HUES48 (cell line): ENCODE measurements at regions not wholly inside any gene's neighbourhood (a gene's known extent, or its start where the extent isn't known, plus 50 kb on each side); places are given as distances from the start of the nearest gene placed in this dataset.
A peak's percentile ranks its signal among the peaks of the same experiment; 100 is the strongest.
"Not testable (repeated sequence)": the region's sequence is repeated elsewhere in the genome, so short reads cannot be mapped to it uniquely, and the experiment has no call there.

Source experiments
- H3K27ac ChIP-seq: one replicate; pipeline ENCODE4 v1.7.0; 2013; ENCODE audit warnings: low read depth, low read length, inconsistent platforms
- H3K27me3 ChIP-seq: 2 replicates; pipeline ENCODE4 v1.6.1; 2013; ENCODE audit warnings: mild to moderate bottlenecking, low read length; ENCODE audit not compliant: control insufficient read depth, insufficient read depth
- H3K36me3 ChIP-seq: 2 replicates; pipeline ENCODE4 v1.6.1; 2013; ENCODE audit warnings: low read length; ENCODE audit not compliant: control insufficient read depth, insufficient read depth
- H3K4me1 ChIP-seq: 2 replicates; pipeline ENCODE4 v1.6.1; 2013; ENCODE audit warnings: mild to moderate bottlenecking, low read length; ENCODE audit not compliant: control insufficient read depth, insufficient read depth
- H3K4me3 ChIP-seq: 2 replicates; pipeline ENCODE4 v1.5.1; 2013; ENCODE audit warnings: mild to moderate bottlenecking, low read depth, low read length
- H3K9ac ChIP-seq: 2 replicates; pipeline ENCODE4 v1.6.1; 2013; ENCODE audit warnings: mild to moderate bottlenecking, low read depth, low read length, moderate library complexity
- H3K9me3 ChIP-seq: 2 replicates; pipeline ENCODE4 v1.6.1; 2013; ENCODE audit warnings: low read length; ENCODE audit not compliant: control insufficient read depth, insufficient read depth

GRCh38 chr9:99478469-99479027, 256.5 kb downstream of the SEC61B start:
- Histone ChIP-seq H3K4me3 (no peak overlapping the region), H3K9me3 (no peaks in the 10 kb centered on the region), H3K27me3 (no peaks in the 10 kb centered on the region), H3K9ac (no peak overlapping the region), H3K36me3 (no peaks in the 10 kb centered on the region), H3K4me1 (peaks cover 9% of the 10 kb centered on the region), H3K27ac (no peak overlapping the region)

DNA sequence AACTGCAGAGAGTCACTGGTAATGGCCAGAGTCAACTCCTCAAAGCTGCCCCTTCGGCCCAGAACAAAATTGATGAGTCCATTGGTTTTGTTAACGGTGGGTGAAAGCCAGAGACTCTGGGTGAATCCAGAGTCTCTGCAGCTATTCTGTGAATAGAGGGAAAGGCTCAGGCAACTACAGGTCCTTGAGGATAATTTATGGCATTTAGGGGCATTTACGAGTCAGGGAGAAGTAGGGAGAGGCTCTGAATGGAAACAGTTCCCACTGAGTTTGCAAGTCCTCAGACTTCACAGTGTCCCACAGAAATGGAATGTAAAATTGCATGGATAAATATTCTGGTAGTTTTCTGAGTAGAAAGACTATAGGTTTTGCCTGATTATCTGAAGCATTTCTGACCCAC, 257.8 kb downstream of the SEC61B start:
- no peaks in the 10 kb centered on the region for H3K36me3 ChIP-seq
- no peaks in the 10 kb centered on the region for H3K9me3 ChIP-seq

DNA sequence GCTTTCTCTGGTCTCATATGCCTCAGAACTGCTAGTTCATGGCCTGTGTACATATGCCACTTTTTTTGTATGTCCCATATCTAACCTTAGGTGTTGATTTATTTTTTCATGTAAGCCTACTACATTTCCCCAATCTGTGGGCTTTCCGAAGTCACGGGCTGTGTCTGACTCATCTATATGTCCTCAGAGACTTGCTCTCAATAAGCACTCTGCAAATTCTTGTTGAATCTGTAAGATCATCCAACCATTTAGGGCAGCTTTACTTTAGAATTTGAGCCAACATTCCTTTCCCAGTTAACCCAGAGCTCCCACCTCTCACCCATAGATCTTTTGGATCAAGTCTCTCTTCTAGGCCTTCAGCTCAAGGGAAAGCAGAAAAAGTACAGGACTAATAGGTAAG, 263.4 kb downstream of the SEC61B start:
- Histone ChIP-seq H3K27ac (no peak overlapping the region), H3K27me3 (peaks cover 5% of the 10 kb centered on the region; the same call in 1 of the 2 replicates), H3K9me3 (no peaks in the 10 kb centered on the region), H3K4me1 (peaks cover 18% of the 10 kb centered on the region), H3K36me3 (no peaks in the 10 kb centered on the region), H3K9ac (no peak overlapping the region), H3K4me3 (no peak overlapping the region)

More for the DNA sequence above, 257.8 kb downstream of the SEC61B start:
- peaks cover 9% of the 10 kb centered on the region for H3K4me1 ChIP-seq
- H3K9ac ChIP-seq, result no peak overlapping the region
- H3K27ac ChIP-seq, result no peak overlapping the region
- H3K4me3 ChIP-seq, result no peak overlapping the region
- no peaks in the 10 kb centered on the region for H3K27me3 ChIP-seq

- H3K9ac ChIP-seq, result no peak overlapping the region
- H3K27ac ChIP-seq, result no peak overlapping the region
- H3K4me1 ChIP-seq, result peaks cover 23% of the 10 kb centered on the region
- no peaks in the 10 kb centered on the region for H3K9me3 ChIP-seq
- H3K27me3 ChIP-seq, result peaks cover 5% of the 10 kb centered on the region; the same call in 1 of the 2 replicates
- H3K4me3 ChIP-seq, result no peak overlapping the region
- no peaks in the 10 kb centered on the region for H3K36me3 ChIP-seq
Observed at GRCh38 chr9:99486684-99487083, 264.6 kb downstream of the SEC61B start.

DNA sequence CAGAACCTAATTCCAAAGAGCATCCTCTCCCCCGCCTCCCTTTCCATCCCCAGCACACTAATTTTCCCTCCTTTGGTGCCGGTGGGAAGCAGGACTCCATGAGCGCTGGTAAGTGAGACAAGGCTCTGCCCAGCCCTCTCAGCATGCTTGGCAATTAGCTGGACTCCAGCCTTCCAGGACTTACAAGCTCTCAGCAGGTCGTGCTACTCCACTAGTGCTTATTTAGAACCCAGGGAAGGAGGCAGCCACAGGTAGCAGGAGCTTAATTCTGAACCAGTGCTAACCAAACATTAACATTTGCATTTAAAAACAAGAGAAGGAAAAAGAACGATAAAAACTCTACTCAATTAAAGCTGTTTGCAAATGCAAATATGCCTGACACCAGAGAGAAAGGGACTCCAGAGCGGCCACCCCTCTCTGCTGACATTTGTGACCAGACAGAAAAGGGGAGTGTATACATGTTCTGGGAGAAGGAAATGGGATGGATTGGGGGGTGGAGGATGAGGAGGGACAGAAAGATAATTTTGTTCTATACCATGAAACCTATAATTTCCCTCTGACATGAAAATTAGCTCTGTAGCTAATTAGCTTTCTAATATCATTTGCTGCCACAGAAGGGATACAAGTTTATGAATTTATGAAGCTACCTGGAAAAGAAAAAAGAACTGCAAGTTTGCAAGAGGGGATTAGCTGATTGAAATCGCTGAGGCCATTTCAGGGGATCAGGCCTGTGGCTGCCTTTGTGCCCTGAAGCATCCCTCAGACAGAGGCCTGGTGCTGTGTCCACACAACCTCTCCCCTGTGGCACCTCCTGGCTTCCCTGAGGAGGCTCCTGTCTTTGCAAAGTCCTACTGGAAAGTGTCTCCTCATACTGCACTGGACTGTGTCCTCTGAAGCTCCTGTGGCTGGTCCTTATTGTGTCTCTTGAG, 266.3 kb downstream of the SEC61B start:
- peaks cover 23% of the 10 kb centered on the region for H3K4me1 ChIP-seq
- no peak overlapping the region for H3K4me3 ChIP-seq
- no peak overlapping the region for H3K9ac ChIP-seq
- H3K36me3 ChIP-seq, result no peaks in the 10 kb centered on the region
- peak overlapping the region; percentile 49 for H3K27ac ChIP-seq
- peaks cover 5% of the 10 kb centered on the region; the same call in 1 of the 2 replicates for H3K27me3 ChIP-seq
- H3K9me3 ChIP-seq, result no peaks in the 10 kb centered on the region

- no peak overlapping the region for H3K27ac ChIP-seq
- H3K4me3 ChIP-seq, result no peak overlapping the region
- peaks cover 5% of the 10 kb centered on the region; the same call in 1 of the 2 replicates for H3K27me3 ChIP-seq
- H3K36me3 ChIP-seq, result no peaks in the 10 kb centered on the region
- H3K9ac ChIP-seq, result no peak overlapping the region
- no peaks in the 10 kb centered on the region for H3K9me3 ChIP-seq
- peaks cover 23% of the 10 kb centered on the region for H3K4me1 ChIP-seq
Observed at GRCh38 chr9:99489060-99489413, 267.0 kb downstream of the SEC61B start.

DNA sequence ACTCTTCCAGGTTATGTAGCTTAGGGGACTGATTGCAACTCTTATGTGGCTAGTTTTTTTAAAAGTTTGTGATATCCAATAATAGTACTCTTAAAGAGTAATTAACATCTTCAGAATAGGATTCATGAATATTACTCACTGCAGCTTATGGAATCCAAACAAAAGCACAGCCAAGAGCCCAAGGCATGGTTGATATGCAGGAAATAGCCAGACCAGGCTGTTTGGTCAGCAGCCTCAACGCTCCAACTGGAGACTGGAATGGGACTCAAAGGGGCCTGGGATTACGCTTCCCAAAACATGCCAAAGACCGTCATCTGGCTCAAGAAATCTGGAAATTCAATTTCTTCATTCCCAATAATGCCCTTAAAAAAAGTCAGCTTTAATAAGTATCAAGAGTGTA, 268.6 kb downstream of the SEC61B start:
- H3K27ac ChIP-seq, result no peak overlapping the region

GRCh38 chr9:99491408-99492158, 269.5 kb downstream of the SEC61B start:
- Histone ChIP-seq H3K4me3 (no peak overlapping the region), H3K27ac (no peak overlapping the region), H3K9ac (no peak overlapping the region), H3K9me3 (no peaks in the 10 kb centered on the region), H3K4me1 (peaks cover 23% of the 10 kb centered on the region), H3K27me3 (peaks cover 4% of the 10 kb centered on the region; the same call in 1 of the 2 replicates), H3K36me3 (no peaks in the 10 kb centered on the region)

More for the DNA sequence above, 268.6 kb downstream of the SEC61B start:
- Histone ChIP-seq H3K36me3 (no peaks in the 10 kb centered on the region), H3K4me1 (peaks cover 23% of the 10 kb centered on the region), H3K9me3 (no peaks in the 10 kb centered on the region), H3K4me3 (no peak overlapping the region), H3K9ac (no peak overlapping the region), H3K27me3 (peaks cover 5% of the 10 kb centered on the region; the same call in 1 of the 2 replicates)

GRCh38 chr9:99497641-99498040, 275.6 kb downstream of the SEC61B start:
- H3K27me3 ChIP-seq, result no peaks in the 10 kb centered on the region
- H3K27ac ChIP-seq, result no peak overlapping the region
- peaks cover 6% of the 10 kb centered on the region; the same call in 1 of the 2 replicates for H3K9me3 ChIP-seq
- H3K4me1 ChIP-seq, result no peaks in the 10 kb centered on the region
- H3K36me3 ChIP-seq, result no peaks in the 10 kb centered on the region
- H3K9ac ChIP-seq, result no peak overlapping the region
- no peak overlapping the region for H3K4me3 ChIP-seq

GRCh38 chr9:99498979-99499378, 276.9 kb downstream of the SEC61B start:
- not testable (repeated sequence) for H3K36me3 ChIP-seq, H3K27ac ChIP-seq, H3K9me3 ChIP-seq, H3K4me3 ChIP-seq, H3K4me1 ChIP-seq, H3K27me3 ChIP-seq, H3K9ac ChIP-seq
